HG03045 (cell line): ENCODE measurements at regions not wholly inside any gene's neighbourhood (a gene's known extent, or its start where the extent isn't known, plus 50 kb on each side); places are given as distances from the start of the nearest gene placed in this dataset.
"Not testable (repeated sequence)": the region's sequence is repeated elsewhere in the genome, so short reads cannot be mapped to it uniquely, and the experiment has no call there.

Experiments
- ATAC-seq: cut with Tn5 transposase; IDR thresholded peaks from one replicate; pipeline ENCODE4 v1.9.1; 2021; ENCODE audit warnings: mild to moderate bottlenecking, moderate library complexity; ENCODE audit not compliant: unreplicated experiment

GRCh38 chr16:60605652-60606051, 1430.6 kb downstream of the CDH8 start:
- not testable (repeated sequence) for ATAC-seq

DNA sequence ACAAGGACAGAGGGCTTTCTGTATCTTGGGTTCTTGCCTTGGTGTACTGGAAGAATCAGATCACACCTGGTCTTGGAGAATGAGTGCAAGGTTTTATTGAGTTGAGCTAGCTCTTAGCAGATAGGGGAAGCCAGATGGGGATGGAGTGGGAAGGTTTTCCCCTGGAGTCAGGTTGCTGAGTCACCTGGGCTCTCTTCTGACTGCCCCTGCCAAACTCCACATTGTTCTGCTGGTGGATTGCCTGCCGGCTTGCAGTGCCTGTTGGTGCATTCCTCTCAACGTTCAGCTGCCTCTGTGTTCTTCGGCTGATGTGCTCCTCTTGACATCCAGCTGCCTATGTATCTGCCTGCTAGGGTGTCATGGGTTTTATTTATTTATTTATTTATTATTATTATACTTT, 1431.1 kb downstream of the CDH8 start:
- no peak for ATAC-seq

DNA sequence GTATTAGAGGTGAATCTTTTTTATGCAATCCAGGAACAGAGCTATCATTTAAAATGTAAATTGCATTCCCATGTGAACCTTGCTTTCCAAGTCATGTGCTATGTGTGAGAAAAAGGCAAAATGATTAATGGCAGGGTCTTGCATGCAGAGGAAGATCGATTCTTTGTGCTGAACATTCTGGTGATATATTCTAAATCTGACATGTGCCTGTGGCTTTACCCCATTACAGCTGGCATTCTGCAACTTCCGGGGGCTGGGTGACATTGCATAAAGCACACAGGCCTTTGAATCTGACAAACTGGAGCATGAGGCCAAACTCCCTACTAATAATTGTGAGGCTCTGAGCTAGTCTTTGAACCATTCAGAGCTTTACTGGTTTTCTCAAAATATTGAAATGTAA, 1449.7 kb downstream of the CDH8 start:
- ATAC-seq = no peak

DNA sequence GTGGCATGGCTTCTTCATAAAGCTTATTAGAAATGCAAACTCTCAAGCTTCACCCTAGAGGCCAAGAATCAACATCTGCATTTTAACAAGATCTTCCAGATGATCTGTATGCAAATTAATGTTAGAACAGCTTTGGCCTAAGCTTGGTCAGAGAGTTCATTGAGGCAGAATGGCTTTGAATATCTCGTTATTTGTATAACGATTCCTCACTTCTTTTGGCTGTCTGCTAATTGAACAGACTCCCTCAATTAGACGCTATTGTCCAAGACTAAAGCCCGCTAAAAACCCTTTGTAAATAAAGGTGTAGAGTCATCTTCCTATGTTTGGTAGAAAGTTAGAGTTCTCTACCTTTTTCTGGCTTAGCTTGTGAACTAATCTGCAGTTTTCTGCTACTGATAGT, 1453.7 kb downstream of the CDH8 start:
- ATAC-seq = no peak

- no peak for ATAC-seq
Measured at GRCh38 chr16:60566901-60567300, 1469.3 kb downstream of the CDH8 start.

- ATAC-seq = no peak
Measured at GRCh38 chr16:60564588-60564987, 1471.7 kb downstream of the CDH8 start.

- ATAC-seq = no peak
Measured at GRCh38 chr16:60563166-60563565, 1473.1 kb downstream of the CDH8 start.

GRCh38 chr16:60558936-60559335, 1477.3 kb downstream of the CDH8 start:
- no peak for ATAC-seq

- ATAC-seq = no peak
Measured at GRCh38 chr16:60553090-60553757, 1483.0 kb downstream of the CDH8 start.

DNA sequence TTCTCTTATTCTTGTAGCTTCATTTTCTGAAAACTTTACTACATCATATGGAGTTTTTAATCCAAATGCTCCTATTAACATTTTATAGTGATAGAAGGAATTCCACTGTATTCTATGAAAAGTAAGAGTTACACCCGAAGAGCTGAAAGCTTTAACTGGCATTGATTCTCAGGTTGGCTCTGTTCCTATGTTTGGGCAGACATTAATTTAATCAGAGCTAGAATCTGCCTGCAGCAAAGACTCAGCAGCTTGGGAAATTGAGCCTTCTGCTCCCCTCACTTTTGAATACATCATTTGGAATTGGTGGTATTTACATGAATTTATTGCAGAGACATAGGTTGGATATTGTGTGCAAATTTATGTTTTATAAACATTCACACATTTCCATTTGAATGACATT, 1494.7 kb downstream of the CDH8 start:
- no peak for ATAC-seq

DNA sequence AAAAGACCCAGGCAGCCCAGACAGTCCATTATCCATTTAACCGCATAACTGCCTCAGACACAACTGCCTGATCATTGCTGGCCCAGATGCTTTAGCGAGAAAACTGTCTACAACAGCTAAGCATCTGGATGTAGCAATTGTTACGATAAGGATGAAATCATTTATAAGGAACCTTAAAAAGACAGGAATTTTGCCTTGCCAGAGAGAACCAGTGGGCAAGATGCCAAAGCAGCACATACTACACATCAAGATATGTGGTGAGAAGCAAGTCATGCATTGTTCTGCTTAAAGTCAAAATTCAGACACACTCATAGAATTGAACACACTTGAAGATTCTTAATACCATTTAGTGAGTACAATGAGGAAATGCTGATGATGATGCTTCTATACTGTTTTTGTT, 1525.3 kb downstream of the CDH8 start:
- no peak for ATAC-seq

GRCh38 chr16:60510208-60510607, 1526.0 kb downstream of the CDH8 start:
- no peak for ATAC-seq

- ATAC-seq = no peak
Measured at GRCh38 chr16:60491273-60491672, 1545.0 kb downstream of the CDH8 start.

DNA sequence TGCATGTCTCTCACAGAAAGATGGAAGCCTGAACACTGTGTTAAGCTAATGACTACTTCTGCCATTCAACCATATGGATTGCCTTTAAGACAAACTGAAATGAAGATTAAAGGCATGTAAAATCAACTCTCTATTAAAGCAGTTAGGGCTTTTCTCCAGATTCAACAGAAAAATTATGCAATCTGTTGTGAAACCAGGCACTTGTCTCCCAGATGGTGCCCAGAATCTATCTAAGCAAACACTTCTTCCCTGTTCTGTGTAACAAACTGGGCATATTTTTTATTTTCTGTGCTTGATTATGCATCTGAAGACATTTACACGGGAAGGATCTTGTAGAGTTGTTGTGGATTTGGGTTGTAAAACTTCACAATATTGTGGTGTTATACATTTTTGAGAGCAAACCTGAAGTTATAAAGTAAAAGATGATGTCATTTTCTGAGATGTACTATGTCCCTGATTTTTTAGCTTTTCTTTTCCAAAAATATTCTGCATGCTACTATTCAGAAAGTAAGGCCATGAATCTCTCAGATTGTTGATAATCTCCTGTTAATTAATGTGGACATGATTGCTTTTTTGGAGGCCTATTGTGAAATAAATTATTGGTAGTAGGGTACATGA, 1550.3 kb downstream of the CDH8 start:
- no peak for ATAC-seq

GRCh38 chr16:60484901-60485300, 1551.3 kb downstream of the CDH8 start:
- ATAC-seq = no peak

- no peak for ATAC-seq
Measured at GRCh38 chr16:60481591-60481990, 1554.6 kb downstream of the CDH8 start.

GRCh38 chr16:60478810-60479209, 1557.4 kb downstream of the CDH8 start:
- no peak for ATAC-seq

DNA sequence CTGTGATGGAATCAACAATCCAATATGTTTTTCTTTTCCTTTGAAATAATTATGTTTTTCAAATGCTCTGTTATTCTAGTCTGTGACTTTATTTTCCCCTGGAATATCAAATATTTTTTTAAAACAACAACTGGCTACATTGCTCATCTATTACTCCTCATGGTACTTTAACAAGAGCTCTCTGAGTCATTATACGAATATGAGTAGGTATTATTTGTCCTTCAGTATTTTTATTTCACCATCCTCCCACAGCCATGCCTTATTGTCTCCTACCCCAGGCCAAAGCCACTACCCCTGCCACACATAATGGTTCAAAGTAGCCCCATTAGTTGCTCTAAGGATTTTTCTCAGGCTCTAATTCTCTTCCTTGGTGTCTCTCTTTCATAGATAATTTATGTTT, 1572.3 kb downstream of the CDH8 start:
- ATAC-seq = no peak

GRCh38 chr16:60459463-60459862, 1576.8 kb downstream of the CDH8 start:
- no peak for ATAC-seq

DNA sequence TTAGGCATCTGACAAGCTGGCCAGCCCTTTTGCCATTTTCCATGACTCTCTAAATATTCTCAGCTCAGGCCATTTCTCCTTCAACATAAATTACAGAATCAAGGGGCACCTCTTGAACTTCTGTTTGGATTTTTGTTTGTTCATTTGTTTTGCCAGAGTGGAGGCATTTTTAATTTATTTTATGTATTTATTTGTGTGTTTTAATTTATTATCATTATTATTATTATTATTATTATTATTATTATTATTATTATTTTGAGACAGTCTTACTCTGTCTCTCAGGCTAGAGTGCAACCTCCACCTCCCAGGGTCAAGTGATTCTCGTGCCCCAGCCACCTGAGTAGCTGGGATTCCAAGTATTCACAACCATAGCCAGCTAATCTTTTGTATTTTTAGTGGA, 1578.0 kb downstream of the CDH8 start:
- no peak for ATAC-seq

DNA sequence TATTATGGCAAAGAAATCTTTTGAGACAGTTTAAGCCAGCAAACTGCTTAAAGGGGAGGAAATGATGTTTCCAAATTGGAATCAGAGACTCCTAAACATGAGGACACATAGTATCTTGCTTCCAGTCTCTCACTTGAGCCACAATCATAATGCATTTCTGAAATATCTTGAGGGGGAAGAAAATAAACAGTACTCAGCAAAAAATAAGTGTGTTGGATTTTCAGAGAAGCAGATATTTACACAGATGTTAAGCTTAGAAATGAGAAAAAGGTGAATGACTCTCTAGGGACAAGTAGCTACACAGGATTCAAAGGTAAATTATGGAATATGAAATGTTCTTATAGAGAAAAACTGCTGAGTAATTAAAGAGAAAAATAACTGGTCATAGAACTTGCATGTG, 1583.6 kb downstream of the CDH8 start:
- ATAC-seq = no peak

GRCh38 chr16:60438894-60439293, 1597.3 kb downstream of the CDH8 start:
- ATAC-seq = no peak

GRCh38 chr16:60432472-60432871, 1603.8 kb downstream of the CDH8 start:
- ATAC-seq = no peak
